Stimulated activated effector memory CD8-positive, alpha-beta T cell treated with anti-CD3 and anti-CD28 coated beads, Interleukin-12 subunit alpha, Interleukin-12 subunit beta, amount 100 ng/mL, for 72 hours (primary cell): ENCODE measurements at regions not wholly inside any gene's neighbourhood (a gene's known extent, or its start where the extent isn't known, plus 50 kb on each side); places are given as distances from the start of the nearest gene placed in this dataset.
"Not testable (repeated sequence)": the region's sequence is repeated elsewhere in the genome, so short reads cannot be mapped to it uniquely, and the experiment has no call there.

Source experiments
- ATAC-seq: fragments of 150-1000 bp; cut with Tn5 transposase; 2 replicates; pipeline ENCODE4 v1.10.0; 2021
- DNase-seq, 2 donors: peaks; one replicate each; pipeline ENCODE4 v3.0.0; 2021 to 2022; ENCODE audit warnings: low spot score in 2 of 2
- H3K27ac Mint-ChIP-seq: one replicate; pipeline ENCODE4 v1.8.0; 2022; ENCODE audit warnings: mild to moderate bottlenecking, mixed read lengths
- H3K36me3 Mint-ChIP-seq: one replicate; pipeline ENCODE4 v1.8.0; 2022; ENCODE audit warnings: mild to moderate bottlenecking, mixed read lengths
- H3K4me1 Mint-ChIP-seq: one replicate; pipeline ENCODE4 v1.8.0; 2022; ENCODE audit warnings: mixed read lengths
- H3K4me3 Mint-ChIP-seq: one replicate; pipeline ENCODE4 v1.8.0; 2022; ENCODE audit warnings: mild to moderate bottlenecking, mixed read lengths
- H3K9me3 Mint-ChIP-seq: one replicate; pipeline ENCODE4 v1.8.0; 2022; ENCODE audit warnings: mixed read lengths

DNA sequence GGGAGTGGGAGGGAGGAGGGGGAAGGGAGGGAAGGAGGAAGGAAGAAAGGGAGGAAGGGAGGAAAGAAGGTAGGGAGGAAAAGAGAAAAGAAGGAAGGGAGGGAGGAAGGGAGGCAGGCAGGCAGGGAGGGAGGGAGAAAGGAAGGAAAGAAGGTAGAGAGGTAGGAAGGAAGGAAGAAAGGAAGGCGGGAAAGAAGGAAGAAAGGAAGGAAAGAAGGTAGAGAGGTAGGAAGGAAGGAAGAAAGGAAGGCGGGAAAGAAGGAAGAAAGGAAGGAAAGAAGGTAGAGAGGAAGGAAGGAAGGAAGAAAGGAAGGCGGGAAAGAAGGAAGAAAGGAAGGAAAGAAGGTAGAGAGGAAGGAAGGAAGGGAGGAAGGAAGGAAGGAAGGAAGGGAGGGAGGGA, 840.3 kb upstream of the ROBO1 start:
- H3K4me3 Mint-ChIP-seq, ATAC-seq, DNase-seq, H3K36me3 Mint-ChIP-seq, H3K27ac Mint-ChIP-seq, H3K4me1 Mint-ChIP-seq: not testable (repeated sequence)
- peaks cover 18% of the 10 kb centered on the region for H3K9me3 Mint-ChIP-seq

- no peaks in the 10 kb centered on the region for H3K36me3 Mint-ChIP-seq
- no peaks in the 10 kb centered on the region for H3K4me1 Mint-ChIP-seq
- H3K27ac Mint-ChIP-seq = no peak overlapping the region
- H3K9me3 Mint-ChIP-seq = peaks cover 14% of the 10 kb centered on the region
- no peak overlapping the region for H3K4me3 Mint-ChIP-seq
- ATAC-seq (no peak), DNase-seq (no peak)
Observed at GRCh38 chr3:80606073-80606472, 838.3 kb upstream of the ROBO1 start.

DNA sequence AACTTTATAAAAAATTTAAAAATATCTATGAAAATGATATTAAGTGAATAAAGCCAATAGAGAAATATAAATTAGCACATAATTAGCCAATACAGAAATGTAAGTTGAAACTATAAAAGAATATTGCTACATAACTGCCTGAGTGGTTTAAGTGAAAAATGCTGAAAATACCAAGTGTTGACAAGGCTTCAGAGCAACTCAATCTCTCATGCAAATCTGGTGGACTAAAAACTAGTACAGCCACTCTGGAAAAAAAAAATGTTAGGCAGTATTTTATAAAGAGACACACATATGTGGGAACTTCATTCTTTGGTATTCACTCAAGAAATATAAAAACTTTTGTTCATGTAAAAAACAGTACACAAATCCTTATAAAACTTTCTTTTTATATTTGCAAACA, 833.7 kb upstream of the ROBO1 start:
- Mint-ChIP-seq H3K4me3 (no peak overlapping the region), H3K27ac (no peak overlapping the region), H3K9me3 (peaks cover 13% of the 10 kb centered on the region), H3K4me1 (no peaks in the 10 kb centered on the region), H3K36me3 (no peaks in the 10 kb centered on the region)
- DNase-seq (no peak), ATAC-seq (no peak)

- H3K36me3 Mint-ChIP-seq = no peaks in the 10 kb centered on the region
- peaks cover 9% of the 10 kb centered on the region for H3K9me3 Mint-ChIP-seq
- no peak overlapping the region for H3K4me3 Mint-ChIP-seq
- ATAC-seq (no peak), DNase-seq (no peak)
- no peak overlapping the region for H3K27ac Mint-ChIP-seq
- no peaks in the 10 kb centered on the region for H3K4me1 Mint-ChIP-seq
Observed at GRCh38 chr3:80592792-80593191, 825.0 kb upstream of the ROBO1 start.

GRCh38 chr3:80586338-80586737, 818.5 kb upstream of the ROBO1 start:
- no peak for ATAC-seq
- no peaks in the 10 kb centered on the region for H3K36me3 Mint-ChIP-seq
- H3K4me3 Mint-ChIP-seq = no peak overlapping the region
- DNase-seq = no peak
- no peaks in the 10 kb centered on the region for H3K9me3 Mint-ChIP-seq
- no peak overlapping the region for H3K27ac Mint-ChIP-seq
- H3K4me1 Mint-ChIP-seq = no peaks in the 10 kb centered on the region

- peaks cover 17% of the 10 kb centered on the region for H3K9me3 Mint-ChIP-seq
- DNase-seq = no peak
- no peak overlapping the region for H3K4me3 Mint-ChIP-seq
- no peak overlapping the region for H3K27ac Mint-ChIP-seq
- H3K4me1 Mint-ChIP-seq = no peaks in the 10 kb centered on the region
- ATAC-seq = no peak
- no peaks in the 10 kb centered on the region for H3K36me3 Mint-ChIP-seq
Observed at GRCh38 chr3:80580146-80580545, 812.3 kb upstream of the ROBO1 start.

DNA sequence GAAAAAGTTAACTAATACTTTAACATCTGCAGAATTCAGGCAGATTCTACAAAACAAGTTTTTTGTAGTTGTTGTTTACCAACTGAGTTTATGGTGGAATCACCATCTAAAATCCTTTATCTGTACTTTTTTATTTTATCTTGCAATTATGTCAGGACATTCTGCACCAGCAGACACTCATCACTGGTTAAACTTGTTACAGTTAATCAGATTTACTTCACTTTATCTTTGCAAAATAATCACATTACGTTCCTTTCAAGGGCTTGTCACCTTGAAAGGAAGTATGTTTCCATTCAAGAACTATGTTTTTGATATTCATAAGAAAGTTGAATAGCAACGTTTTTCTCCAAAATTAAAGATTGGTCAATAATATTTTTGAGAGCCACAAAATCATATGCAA, 796.6 kb upstream of the ROBO1 start:
- Mint-ChIP-seq H3K4me1 (no peaks in the 10 kb centered on the region), H3K9me3 (peaks cover 18% of the 10 kb centered on the region)

DNA sequence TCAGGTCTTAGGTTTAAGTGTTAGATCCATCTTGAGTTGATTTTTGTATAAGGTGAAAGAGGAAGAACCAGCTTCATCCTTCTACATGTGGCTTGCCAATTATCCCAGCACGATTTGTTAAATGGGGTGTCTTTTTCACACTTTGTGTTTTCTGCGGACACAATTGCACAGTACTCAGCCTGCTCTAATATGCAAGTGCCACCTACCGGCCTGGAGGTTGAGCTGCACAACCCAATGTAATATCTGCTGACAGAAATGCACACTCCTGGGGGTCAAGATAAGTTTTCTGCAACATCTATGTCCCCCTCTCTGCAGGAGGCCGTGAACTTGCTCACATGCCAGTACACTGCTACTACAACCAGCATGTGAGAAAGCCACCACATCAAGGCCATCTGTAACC, 791.9 kb upstream of the ROBO1 start:
- Mint-ChIP-seq H3K27ac (no peak overlapping the region), H3K4me1 (no peaks in the 10 kb centered on the region), H3K36me3 (no peaks in the 10 kb centered on the region), H3K9me3 (peaks cover 11% of the 10 kb centered on the region), H3K4me3 (no peak overlapping the region)
- no peak for DNase-seq
- no peak for ATAC-seq

More for the DNA sequence above, 796.6 kb upstream of the ROBO1 start:
- Mint-ChIP-seq H3K36me3 (no peaks in the 10 kb centered on the region), H3K27ac (no peak overlapping the region), H3K4me3 (no peak overlapping the region)
- DNase-seq (no peak), ATAC-seq (no peak)

GRCh38 chr3:80556763-80557162, 789.0 kb upstream of the ROBO1 start:
- peaks cover 24% of the 10 kb centered on the region for H3K9me3 Mint-ChIP-seq
- no peak overlapping the region for H3K27ac Mint-ChIP-seq
- H3K4me1 Mint-ChIP-seq = no peaks in the 10 kb centered on the region
- ATAC-seq = no peak
- DNase-seq = no peak
- H3K36me3 Mint-ChIP-seq = no peaks in the 10 kb centered on the region
- H3K4me3 Mint-ChIP-seq = no peak overlapping the region

- Mint-ChIP-seq H3K27ac (no peak overlapping the region), H3K9me3 (peaks cover 23% of the 10 kb centered on the region), H3K4me3 (no peak overlapping the region), H3K4me1 (no peaks in the 10 kb centered on the region), H3K36me3 (no peaks in the 10 kb centered on the region)
- no peak for ATAC-seq
- DNase-seq = no peak
Observed at GRCh38 chr3:80554304-80554703, 786.5 kb upstream of the ROBO1 start.

GRCh38 chr3:80553211-80553610, 785.4 kb upstream of the ROBO1 start:
- no peak for DNase-seq
- H3K9me3 Mint-ChIP-seq = peaks cover 22% of the 10 kb centered on the region
- H3K4me3 Mint-ChIP-seq = no peak overlapping the region
- ATAC-seq = no peak
- no peaks in the 10 kb centered on the region for H3K4me1 Mint-ChIP-seq
- H3K27ac Mint-ChIP-seq = no peak overlapping the region
- no peaks in the 10 kb centered on the region for H3K36me3 Mint-ChIP-seq

- DNase-seq = no peak
- Mint-ChIP-seq H3K9me3 (peaks cover 22% of the 10 kb centered on the region), H3K27ac (no peak overlapping the region), H3K36me3 (no peaks in the 10 kb centered on the region), H3K4me3 (no peak overlapping the region), H3K4me1 (no peaks in the 10 kb centered on the region)
- no peak for ATAC-seq
Observed at GRCh38 chr3:80550174-80550573, 782.4 kb upstream of the ROBO1 start.

GRCh38 chr3:80549173-80549572, 781.4 kb upstream of the ROBO1 start:
- DNase-seq (no peak), ATAC-seq (no peak)
- no peak overlapping the region for H3K4me3 Mint-ChIP-seq
- no peaks in the 10 kb centered on the region for H3K4me1 Mint-ChIP-seq
- no peak overlapping the region for H3K27ac Mint-ChIP-seq
- H3K36me3 Mint-ChIP-seq = no peaks in the 10 kb centered on the region
- H3K9me3 Mint-ChIP-seq = peaks cover 24% of the 10 kb centered on the region

DNA sequence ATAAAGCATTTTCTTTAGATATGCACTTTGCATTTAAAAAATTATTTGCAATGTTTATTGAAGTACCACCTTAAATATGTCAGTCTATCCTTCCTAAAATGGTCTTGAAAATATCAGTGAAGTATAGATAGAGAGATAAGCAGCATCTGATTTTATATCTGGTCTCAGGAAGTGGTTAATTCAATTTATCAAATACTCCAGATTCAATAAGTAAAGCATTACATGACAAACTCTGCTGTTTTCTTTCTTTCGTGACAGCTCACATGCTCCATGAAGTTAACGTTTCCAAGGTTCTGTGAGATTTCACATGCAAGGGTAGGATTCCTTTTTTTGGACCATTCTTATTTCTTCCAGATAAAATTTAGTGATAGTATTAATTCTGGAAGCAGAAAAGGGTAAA, 775.4 kb upstream of the ROBO1 start:
- DNase-seq (no peak), ATAC-seq (no peak)
- H3K36me3 Mint-ChIP-seq = no peaks in the 10 kb centered on the region
- no peak overlapping the region for H3K27ac Mint-ChIP-seq
- no peaks in the 10 kb centered on the region for H3K4me1 Mint-ChIP-seq
- peaks cover 20% of the 10 kb centered on the region for H3K9me3 Mint-ChIP-seq
- no peak overlapping the region for H3K4me3 Mint-ChIP-seq

DNA sequence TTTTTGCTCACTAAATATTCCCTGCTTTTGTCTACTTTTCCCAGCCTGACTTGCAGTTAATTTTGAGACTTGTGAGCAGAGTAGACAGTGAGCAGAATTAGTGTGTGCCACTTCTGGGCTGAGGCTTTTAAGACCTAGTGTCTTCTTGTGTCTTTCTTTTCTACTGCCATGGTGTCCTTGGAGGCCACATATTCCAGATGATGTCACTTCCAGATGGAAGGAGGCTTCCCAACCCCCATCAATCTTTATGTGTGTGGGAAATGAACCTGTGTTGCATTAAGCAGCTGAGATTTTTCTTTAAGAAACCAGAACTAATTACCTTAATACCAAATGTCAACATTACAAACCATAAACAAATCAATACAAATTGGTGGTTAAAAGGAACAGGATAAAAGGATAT, 774.7 kb upstream of the ROBO1 start:
- no peaks in the 10 kb centered on the region for H3K4me1 Mint-ChIP-seq
- no peaks in the 10 kb centered on the region for H3K36me3 Mint-ChIP-seq
- no peak overlapping the region for H3K4me3 Mint-ChIP-seq
- H3K27ac Mint-ChIP-seq = no peak overlapping the region
- ATAC-seq (no peak), DNase-seq (no peak)
- H3K9me3 Mint-ChIP-seq = peaks cover 20% of the 10 kb centered on the region

DNA sequence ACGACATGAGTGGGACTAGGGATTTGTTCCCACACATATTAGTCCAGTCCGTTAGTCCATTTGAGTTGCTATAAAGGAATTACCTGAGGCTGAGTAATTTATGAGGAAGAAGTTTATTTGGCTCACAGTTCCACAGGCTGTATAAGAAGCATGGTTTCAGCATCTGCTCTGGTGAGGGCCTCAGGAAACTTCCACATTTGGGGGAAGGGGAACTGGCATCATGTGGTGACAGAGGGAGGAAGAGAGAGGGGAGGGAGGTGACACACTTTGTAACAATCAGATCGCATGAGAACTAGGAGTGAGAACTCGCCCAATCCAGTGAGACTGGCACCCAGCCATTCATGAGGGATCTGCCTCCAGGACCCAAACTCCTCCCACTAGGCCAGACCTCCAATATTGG, 769.9 kb upstream of the ROBO1 start:
- Mint-ChIP-seq H3K4me3 (no peak overlapping the region), H3K27ac (no peak overlapping the region), H3K4me1 (no peaks in the 10 kb centered on the region), H3K36me3 (no peaks in the 10 kb centered on the region), H3K9me3 (peaks cover 16% of the 10 kb centered on the region)
- DNase-seq (no peak), ATAC-seq (no peak)

DNA sequence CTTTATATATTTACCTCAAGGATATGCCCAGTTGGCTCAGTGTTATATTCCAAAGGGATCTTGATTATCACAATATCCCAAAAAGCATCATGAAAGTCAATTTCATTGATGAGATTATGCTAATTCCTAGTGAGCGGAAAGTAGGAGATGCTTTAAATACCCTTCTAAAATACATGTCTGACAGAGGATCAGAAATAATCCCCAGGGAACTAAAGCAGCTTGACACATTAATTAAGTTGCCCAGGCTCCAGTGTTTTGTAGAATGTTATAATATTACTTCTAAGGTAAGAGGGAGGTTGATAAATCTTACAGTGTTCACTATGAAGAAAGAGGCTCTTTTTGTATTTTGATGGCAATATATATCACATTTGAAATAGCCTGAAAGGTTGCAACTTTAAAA, 767.5 kb upstream of the ROBO1 start:
- peaks cover 19% of the 10 kb centered on the region for H3K9me3 Mint-ChIP-seq
- no peaks in the 10 kb centered on the region for H3K36me3 Mint-ChIP-seq
- no peak for ATAC-seq
- no peak for DNase-seq
- no peaks in the 10 kb centered on the region for H3K4me1 Mint-ChIP-seq
- H3K4me3 Mint-ChIP-seq = no peak overlapping the region
- H3K27ac Mint-ChIP-seq = no peak overlapping the region
